ENCODE measurements at regions not wholly inside any gene's neighbourhood (a gene's known extent, or its start where the extent isn't known, plus 50 kb on each side); places are given as distances from the start of the nearest gene placed in this dataset.

DNA sequence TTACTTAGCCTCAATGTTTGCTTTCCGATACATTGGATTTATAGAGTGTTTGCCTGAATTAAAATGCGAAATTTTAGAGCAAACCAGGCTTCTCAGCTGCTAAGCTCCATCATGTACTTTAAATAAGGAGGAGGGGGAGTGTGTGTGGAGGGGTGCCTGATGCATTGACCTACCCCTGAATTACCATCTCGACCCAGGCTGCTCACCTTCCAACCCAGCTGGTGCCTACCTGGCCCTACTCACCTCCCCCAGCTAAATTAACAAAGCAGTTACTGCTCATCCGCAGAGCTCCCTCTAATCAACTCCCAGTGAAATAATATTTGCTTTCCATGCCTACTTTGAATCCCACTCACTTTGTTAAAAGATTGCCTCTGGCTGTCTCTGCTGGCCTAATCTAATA is 544.5 kb downstream of the MAFB start:
- TF ChIP-seq, protein P1, sequence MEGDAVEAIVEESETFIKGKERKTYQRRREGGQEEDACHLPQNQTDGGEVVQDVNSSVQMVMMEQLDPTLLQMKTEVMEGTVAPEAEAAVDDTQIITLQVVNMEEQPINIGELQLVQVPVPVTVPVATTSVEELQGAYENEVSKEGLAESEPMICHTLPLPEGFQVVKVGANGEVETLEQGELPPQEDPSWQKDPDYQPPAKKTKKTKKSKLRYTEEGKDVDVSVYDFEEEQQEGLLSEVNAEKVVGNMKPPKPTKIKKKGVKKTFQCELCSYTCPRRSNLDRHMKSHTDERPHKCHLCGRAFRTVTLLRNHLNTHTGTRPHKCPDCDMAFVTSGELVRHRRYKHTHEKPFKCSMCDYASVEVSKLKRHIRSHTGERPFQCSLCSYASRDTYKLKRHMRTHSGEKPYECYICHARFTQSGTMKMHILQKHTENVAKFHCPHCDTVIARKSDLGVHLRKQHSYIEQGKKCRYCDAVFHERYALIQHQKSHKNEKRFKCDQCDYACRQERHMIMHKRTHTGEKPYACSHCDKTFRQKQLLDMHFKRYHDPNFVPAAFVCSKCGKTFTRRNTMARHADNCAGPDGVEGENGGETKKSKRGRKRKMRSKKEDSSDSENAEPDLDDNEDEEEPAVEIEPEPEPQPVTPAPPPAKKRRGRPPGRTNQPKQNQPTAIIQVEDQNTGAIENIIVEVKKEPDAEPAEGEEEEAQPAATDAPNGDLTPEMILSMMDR (IDR thresholded peaks at IDR 0.05; ENCODE audit: control insufficient read depth, extremely low read depth, insufficient read depth), result no peak
- H3K4me3 ChIP-seq (ENCODE audit: low read depth, low read length), result no peak overlapping the region
- no peak for DNase-seq (ENCODE audit: low read depth)

DNA sequence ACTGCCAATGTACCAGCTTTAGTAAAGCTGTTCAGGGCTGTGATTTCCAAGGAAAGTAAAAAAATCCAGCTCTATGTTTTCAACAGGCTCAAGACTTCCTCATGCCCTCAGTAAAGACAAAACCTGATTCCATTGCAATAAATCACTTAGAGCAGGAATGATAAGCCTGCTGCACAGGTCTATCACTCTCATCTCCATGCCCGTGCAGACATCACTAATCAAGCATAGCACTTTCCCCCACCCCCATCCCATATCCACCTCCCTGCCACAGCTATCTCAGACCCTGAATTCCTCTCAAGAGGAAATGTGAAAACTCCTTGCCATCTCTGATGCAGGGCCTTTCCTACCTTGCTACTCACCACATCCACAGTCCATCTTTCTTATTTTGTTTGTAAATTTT is 554.9 kb downstream of the MAFB start:
- no peak for DNase-seq (ENCODE audit: low read depth)
- H3K4me3 ChIP-seq (ENCODE audit: low read depth, low read length), result no peak overlapping the region
- TF ChIP-seq, protein P1 (IDR thresholded peaks at IDR 0.05; ENCODE audit: control insufficient read depth, extremely low read depth, insufficient read depth), result no peak

GRCh38 chr20:40120827-40121226 is 568.2 kb downstream of the MAFB start:
- TF ChIP-seq, protein P1 (IDR thresholded peaks at IDR 0.05; ENCODE audit: control insufficient read depth, extremely low read depth, insufficient read depth), result no peak
- no peak overlapping the region for H3K4me3 ChIP-seq (ENCODE audit: low read depth, low read length)
- no peak for DNase-seq (ENCODE audit: low read depth)

GRCh38 chr20:40111282-40111681 is 577.8 kb downstream of the MAFB start:
- no peak overlapping the region for H3K4me3 ChIP-seq (ENCODE audit: low read depth, low read length)
- TF ChIP-seq, protein P1 (IDR thresholded peaks at IDR 0.05; ENCODE audit: control insufficient read depth, extremely low read depth, insufficient read depth), result no peak
- DNase-seq (ENCODE audit: low read depth), result no peak

GRCh38 chr20:40110311-40110831 is 578.7 kb downstream of the MAFB start:
- TF ChIP-seq, protein P1 (IDR thresholded peaks at IDR 0.05; ENCODE audit: control insufficient read depth, extremely low read depth, insufficient read depth), result no peak
- no peak overlapping the region for H3K4me3 ChIP-seq (ENCODE audit: low read depth, low read length)
- no peak for DNase-seq (ENCODE audit: low read depth)

DNA sequence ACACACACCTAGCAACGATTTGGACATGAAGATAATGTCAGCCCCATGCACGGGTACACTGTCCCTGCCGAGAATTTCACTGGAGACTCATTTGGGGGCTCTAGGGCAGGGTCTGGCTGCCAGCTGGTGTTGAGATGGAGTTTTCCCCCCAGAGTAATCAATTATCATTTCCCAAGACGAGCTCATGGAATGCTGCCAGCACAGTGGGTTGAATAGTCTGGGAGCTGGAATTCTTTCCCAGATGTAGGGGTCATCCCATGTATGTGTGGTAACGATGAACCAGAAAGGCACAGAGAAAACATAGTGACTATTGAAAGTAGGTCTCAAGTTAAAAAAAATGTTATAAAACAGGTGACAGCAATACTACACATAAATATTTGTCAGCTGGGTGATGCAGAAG is 579.9 kb downstream of the MAFB start:
- no peak overlapping the region for H3K4me3 ChIP-seq (ENCODE audit: low read depth, low read length)
- TF ChIP-seq, protein P1 (IDR thresholded peaks at IDR 0.05; ENCODE audit: control insufficient read depth, extremely low read depth, insufficient read depth), result no peak
- DNase-seq (ENCODE audit: low read depth), result no peak

GRCh38 chr20:40108321-40108720 is 580.7 kb downstream of the MAFB start:
- TF ChIP-seq, protein P1 (IDR thresholded peaks at IDR 0.05; ENCODE audit: control insufficient read depth, extremely low read depth, insufficient read depth), result no peak
- H3K4me3 ChIP-seq (ENCODE audit: low read depth, low read length), result no peak overlapping the region
- DNase-seq (ENCODE audit: low read depth), result no peak
